ENCODE measurements at regions not wholly inside any gene's neighbourhood (a gene's known extent, or its start where the extent isn't known, plus 50 kb on each side); places are given as distances from the start of the nearest gene placed in this dataset.

- H3K9me3 Mint-ChIP-seq (ENCODE audit: low read depth) = no peaks in the 10 kb centered on the region
- DNase-seq (ENCODE audit: low spot score, unreplicated experiment) = no peak
- no peaks in the 10 kb centered on the region for H3K36me3 Mint-ChIP-seq (ENCODE audit: insufficient read depth)
- TF ChIP-seq CTCF (IDR thresholded peaks at IDR 0.05; ENCODE audit: unreplicated experiment) = no peak
- no peak overlapping the region for H3K27ac Mint-ChIP-seq
- peaks cover 8% of the 10 kb centered on the region for H3K4me1 Mint-ChIP-seq (ENCODE audit: low read depth)
- no peaks in the 10 kb centered on the region for H3K27me3 Mint-ChIP-seq
- no peak overlapping the region for H3K4me3 Mint-ChIP-seq (ENCODE audit: low read depth)
These were observed 161.0 kb upstream of the RASGEF1B start for GRCh38 chr4:81632581-81633299.

GRCh38 chr4:81631958-81632441, 160.3 kb upstream of the RASGEF1B start:
- Mint-ChIP-seq H3K9me3 (ENCODE audit: low read depth) (no peaks in the 10 kb centered on the region), H3K36me3 (ENCODE audit: insufficient read depth) (no peaks in the 10 kb centered on the region), H3K4me3 (ENCODE audit: low read depth) (no peak overlapping the region), H3K4me1 (ENCODE audit: low read depth) (peaks cover 8% of the 10 kb centered on the region), H3K27ac (peak overlapping the region; percentile 62), H3K27me3 (no peaks in the 10 kb centered on the region)
- no peak for DNase-seq (ENCODE audit: low spot score, unreplicated experiment)
- no peak for TF ChIP-seq CTCF (IDR thresholded peaks at IDR 0.05; ENCODE audit: unreplicated experiment)

GRCh38 chr4:81629366-81629765, 157.7 kb upstream of the RASGEF1B start:
- Mint-ChIP-seq H3K9me3 (ENCODE audit: low read depth) (no peaks in the 10 kb centered on the region), H3K4me1 (ENCODE audit: low read depth) (peaks cover 9% of the 10 kb centered on the region), H3K36me3 (ENCODE audit: insufficient read depth) (no peaks in the 10 kb centered on the region), H3K27ac (no peak overlapping the region), H3K27me3 (no peaks in the 10 kb centered on the region), H3K4me3 (ENCODE audit: low read depth) (no peak overlapping the region)
- TF ChIP-seq CTCF (IDR thresholded peaks at IDR 0.05; ENCODE audit: unreplicated experiment) = no peak
- DNase-seq (ENCODE audit: low spot score, unreplicated experiment) = no peak

- H3K4me3 Mint-ChIP-seq (ENCODE audit: low read depth) = no peak overlapping the region
- H3K27ac Mint-ChIP-seq = no peak overlapping the region
- peaks cover 9% of the 10 kb centered on the region for H3K4me1 Mint-ChIP-seq (ENCODE audit: low read depth)
- no peaks in the 10 kb centered on the region for H3K27me3 Mint-ChIP-seq
- no peaks in the 10 kb centered on the region for H3K9me3 Mint-ChIP-seq (ENCODE audit: low read depth)
- no peak for DNase-seq (ENCODE audit: low spot score, unreplicated experiment)
- TF ChIP-seq CTCF (IDR thresholded peaks at IDR 0.05; ENCODE audit: unreplicated experiment) = no peak
- no peaks in the 10 kb centered on the region for H3K36me3 Mint-ChIP-seq (ENCODE audit: insufficient read depth)
These were observed 156.8 kb upstream of the RASGEF1B start for GRCh38 chr4:81628489-81628888.

GRCh38 chr4:81627590-81627989, 155.9 kb upstream of the RASGEF1B start:
- Mint-ChIP-seq H3K9me3 (ENCODE audit: low read depth) (no peaks in the 10 kb centered on the region), H3K36me3 (ENCODE audit: insufficient read depth) (no peaks in the 10 kb centered on the region), H3K4me1 (ENCODE audit: low read depth) (peaks cover 9% of the 10 kb centered on the region), H3K27me3 (no peaks in the 10 kb centered on the region), H3K4me3 (ENCODE audit: low read depth) (no peak overlapping the region), H3K27ac (no peak overlapping the region)
- DNase-seq (ENCODE audit: low spot score, unreplicated experiment) = no peak
- TF ChIP-seq CTCF (IDR thresholded peaks at IDR 0.05; ENCODE audit: unreplicated experiment) = no peak
